NT2/D1 (cell line): ENCODE measurements at regions not wholly inside any gene's neighbourhood (a gene's known extent, or its start where the extent isn't known, plus 50 kb on each side); places are given as distances from the start of the nearest gene placed in this dataset.

Experiments used
- SUZ12 ChIP-seq: IDR thresholded peaks from 2 replicates; pipeline ENCODE4 v1.6.1; 2011; ENCODE audit not compliant: insufficient read length, insufficient read depth; ENCODE audit errors: extremely low read depth
- YY1 ChIP-seq: IDR thresholded peaks from 2 replicates; pipeline ENCODE4 v1.6.1; 2011; ENCODE audit not compliant: insufficient read length, insufficient read depth
- ZNF274 ChIP-seq: IDR thresholded peaks from 2 replicates; pipeline ENCODE4 v1.6.1; 2011; ENCODE audit warnings: mild to moderate bottlenecking, low read depth, low read length

DNA sequence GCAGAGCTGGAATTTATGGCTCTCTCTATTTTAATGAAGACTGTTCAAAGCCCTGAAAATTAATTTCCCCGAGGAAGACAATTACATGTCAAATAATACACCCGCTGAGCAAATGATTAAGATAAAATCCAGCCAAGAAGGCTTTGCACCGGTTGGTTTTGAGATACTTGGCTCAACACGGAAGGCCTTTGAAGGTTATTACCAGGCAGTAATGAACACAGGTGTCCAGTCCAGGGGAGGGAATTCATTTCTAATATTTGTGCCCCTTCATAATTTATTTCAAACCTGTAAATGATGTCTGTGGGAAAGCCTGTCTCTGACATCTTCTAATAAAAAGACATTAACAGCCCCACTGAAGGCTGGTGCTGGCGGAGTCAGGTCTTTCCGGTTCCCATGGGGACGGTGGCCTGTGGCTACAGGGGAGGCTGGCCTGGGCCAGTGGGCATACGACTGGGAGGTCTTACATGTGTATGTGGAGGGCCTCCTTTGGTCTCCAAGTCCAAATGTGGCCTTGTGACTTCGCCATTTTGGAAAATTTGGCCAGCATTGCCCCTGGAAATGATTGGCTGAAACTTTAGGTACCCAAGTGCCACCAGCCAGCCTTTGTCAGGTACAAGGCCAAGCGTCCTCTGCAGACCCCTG lies 49.9 kb upstream of the IQSEC1 start:
- no peak for TF ChIP-seq YY1
- TF ChIP-seq SUZ12, result no peak
- TF ChIP-seq ZNF274, result no peak
